Dermis blood vessel endothelial cell (primary cell): ENCODE measurements at regions not wholly inside any gene's neighbourhood (a gene's known extent, or its start where the extent isn't known, plus 50 kb on each side); places are given as distances from the start of the nearest gene placed in this dataset.

Source experiments
- DNase-seq: peaks from one replicate; pipeline ENCODE4 v3.0.0; 2010

DNA sequence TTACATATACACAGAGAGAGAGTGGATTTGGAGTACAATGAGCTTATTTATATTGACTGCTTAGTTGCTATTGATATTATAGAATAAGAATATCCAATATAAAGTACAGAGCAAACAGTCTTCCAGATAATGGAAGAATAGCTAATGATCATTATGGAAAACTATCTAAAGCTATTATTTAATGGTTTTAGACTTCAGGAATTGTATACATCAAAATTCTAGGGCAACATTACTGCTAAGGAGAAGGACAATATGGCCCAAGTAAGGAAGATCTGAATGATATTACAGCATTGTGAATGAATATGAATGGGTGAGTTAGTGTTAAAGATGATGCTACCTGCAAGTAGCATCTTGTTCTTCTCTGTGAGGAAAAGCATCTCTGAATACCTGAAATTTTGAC lies 604.2 kb upstream of the PCDH20 start:
- no peak for DNase-seq

- DNase-seq: no peak
These were observed 598.6 kb upstream of the PCDH20 start for GRCh38 chr13:62014299-62014698.

DNA sequence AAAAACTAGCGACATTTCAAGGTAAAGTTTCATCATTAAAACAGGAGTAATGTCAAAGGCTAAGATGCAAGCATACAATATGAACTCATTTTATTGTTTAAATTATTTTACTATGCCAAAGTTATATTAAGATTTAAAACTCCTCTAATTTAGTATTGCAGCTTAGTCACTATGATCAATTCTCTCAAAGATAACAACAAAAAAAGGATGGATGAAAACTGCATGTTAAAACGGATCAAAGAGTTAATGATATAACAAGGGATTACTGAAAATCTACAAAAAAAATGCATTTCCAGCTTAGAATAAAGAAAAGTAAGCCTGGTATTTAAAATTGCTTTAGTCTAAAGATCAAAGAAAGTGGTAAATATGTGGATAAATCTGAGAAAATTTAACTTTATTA lies 587.8 kb upstream of the PCDH20 start:
- DNase-seq: no peak

DNA sequence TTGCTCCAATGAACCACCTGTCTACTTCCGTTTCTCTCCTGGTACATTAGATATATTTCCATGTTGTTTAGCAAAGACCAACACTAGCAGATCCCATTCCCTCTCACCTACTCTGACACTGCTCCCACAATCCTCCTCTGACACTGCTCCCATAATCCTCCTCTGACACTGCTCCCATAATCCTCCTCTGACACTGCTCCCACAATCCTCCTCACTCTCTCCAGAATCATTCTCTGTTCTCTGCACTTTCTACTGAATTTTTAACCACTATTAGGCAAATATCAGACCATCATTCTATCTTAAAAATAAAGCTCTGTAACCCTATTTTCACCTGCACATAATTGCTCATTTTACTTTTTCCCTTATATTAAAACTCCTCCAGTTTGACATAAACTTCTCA lies 578.5 kb upstream of the PCDH20 start:
- no peak for DNase-seq

- DNase-seq: no peak
These were observed 574.3 kb upstream of the PCDH20 start for GRCh38 chr13:61989978-61990377.

GRCh38 chr13:61988810-61989209 lies 573.2 kb upstream of the PCDH20 start:
- no peak for DNase-seq

- no peak for DNase-seq
These were observed 559.4 kb upstream of the PCDH20 start for GRCh38 chr13:61975001-61975400.

DNA sequence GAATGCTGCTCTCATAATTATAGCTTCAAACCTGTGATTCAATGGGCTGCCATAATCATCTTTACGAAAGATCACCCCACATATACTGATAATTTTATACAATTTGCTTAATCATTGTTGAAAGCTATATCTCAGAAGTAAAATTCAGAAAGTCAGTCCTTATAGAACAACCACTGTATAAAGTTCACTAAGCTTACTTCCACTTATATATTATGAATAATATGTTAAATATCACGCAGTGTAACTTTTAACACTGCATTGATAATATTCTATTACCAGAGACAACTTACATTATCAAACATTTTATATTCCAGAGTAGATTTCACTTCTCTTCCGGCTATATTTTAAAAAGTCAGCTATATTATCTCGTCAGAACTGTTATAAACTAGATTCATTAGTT lies 550.1 kb upstream of the PCDH20 start:
- no peak for DNase-seq

DNA sequence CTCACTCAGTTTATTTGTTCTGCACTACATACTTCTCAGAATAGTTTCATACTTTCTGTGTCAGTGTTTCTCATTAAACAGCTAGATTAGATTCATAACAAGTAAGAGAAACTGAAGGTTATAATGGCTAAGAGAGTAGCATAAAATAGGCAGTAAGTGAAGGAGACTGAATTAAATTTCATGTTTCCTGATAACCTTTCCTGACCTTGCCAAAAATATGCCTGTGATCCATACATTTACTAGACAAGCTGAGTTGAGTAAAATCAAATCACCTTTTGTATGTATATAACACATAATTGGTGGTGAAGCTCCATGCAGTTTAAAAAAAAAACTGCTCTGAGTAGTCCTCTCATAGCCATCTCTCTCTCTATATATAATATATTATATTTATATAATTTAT lies 545.3 kb upstream of the PCDH20 start:
- DNase-seq: no peak

DNA sequence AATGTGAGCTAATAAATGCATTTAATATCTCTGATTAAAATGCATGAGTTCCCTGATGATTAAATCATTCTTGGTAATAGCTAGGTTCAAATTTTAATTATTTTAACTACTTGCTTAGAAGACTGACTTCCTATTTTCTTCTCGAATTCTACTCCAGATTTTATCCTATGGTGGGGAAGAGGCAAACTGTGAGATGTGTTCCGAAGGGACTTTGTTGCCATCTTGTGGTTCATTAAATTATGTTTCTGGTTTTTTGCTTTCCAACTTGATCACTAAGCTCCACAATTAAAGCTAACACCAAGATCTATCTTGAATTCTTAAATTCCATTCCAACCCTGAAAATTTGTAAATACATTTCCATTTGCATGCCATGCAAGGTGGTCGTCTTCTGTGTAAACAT lies 538.4 kb upstream of the PCDH20 start:
- DNase-seq: no peak

- no peak for DNase-seq
These were observed 535.2 kb upstream of the PCDH20 start for GRCh38 chr13:61950828-61951227.

- DNase-seq: no peak
These were observed 528.8 kb upstream of the PCDH20 start for GRCh38 chr13:61944329-61944929.

- DNase-seq: no peak
These were observed 520.1 kb upstream of the PCDH20 start for GRCh38 chr13:61935710-61936109.

DNA sequence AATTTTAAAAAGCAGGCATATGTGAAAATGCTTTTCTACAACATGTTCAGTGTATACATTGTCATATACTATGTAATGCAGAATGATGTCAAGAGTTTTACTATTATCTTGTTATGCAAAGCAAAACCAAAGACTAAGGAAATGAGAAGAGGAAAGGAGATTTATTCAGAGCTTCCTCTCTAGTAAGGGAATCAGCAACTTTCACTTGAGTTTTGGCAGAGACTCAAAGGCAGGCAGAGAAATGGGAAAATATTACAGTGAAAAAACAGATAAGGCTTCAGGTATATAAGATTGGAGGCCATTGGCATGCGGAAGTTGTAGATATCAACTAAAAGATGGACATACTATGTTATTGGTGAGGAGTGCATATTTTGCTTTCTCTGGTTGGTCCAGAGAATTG lies 512.0 kb upstream of the PCDH20 start:
- DNase-seq: no peak

DNA sequence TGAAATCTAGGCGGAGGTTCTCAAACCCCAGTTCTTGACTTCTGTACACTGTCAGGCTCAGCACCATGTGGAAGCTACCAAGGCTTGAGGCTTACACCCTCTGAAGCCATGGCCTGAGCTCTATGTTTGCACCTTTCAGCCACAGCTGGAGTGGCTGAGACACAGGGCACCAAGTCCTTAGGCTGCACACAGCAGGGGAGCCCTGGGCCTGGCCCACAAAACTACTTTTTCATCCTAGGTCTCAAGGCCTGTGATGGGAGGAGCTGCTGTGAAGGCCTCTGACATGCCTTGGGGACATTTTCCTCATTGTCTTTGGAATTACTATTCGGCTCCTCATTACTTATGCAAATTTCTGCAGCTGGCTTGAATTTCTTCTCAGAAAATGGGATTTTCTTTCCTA lies 503.2 kb upstream of the PCDH20 start:
- DNase-seq: no peak

- DNase-seq: no peak
These were observed 500.8 kb upstream of the PCDH20 start for GRCh38 chr13:61916483-61916882.

GRCh38 chr13:61913183-61913582 lies 497.5 kb upstream of the PCDH20 start:
- DNase-seq: no peak

GRCh38 chr13:61908906-61909615 lies 493.4 kb upstream of the PCDH20 start:
- DNase-seq: no peak

GRCh38 chr13:61905054-61905453 lies 489.4 kb upstream of the PCDH20 start:
- DNase-seq: no peak

DNA sequence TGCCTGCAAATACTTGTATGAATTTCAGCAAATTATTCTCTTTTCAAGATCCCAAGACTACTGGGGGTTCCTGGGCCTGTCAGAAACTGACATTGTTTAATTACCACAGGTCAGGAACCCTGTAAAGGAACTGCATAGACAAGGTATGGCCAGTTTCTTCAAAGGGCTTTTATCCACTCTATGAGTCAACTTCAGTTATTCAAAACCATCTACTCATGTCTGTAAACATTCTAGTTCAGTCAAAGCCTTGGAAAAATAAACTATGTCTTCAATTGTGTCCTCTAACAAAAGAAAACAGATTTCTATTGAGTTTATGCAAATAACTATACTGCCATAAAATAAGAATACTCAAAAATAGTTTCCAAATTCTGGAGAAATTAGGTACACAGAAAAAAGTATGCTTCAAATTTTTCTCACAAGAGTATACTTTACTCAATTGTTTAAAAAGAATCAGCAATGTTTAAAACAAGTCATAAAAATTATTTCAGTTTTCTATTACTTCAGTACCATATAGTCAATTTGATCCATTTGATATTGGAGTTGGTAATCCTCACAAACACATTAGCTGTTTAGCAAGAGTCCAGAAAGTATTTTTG lies 486.4 kb upstream of the PCDH20 start:
- DNase-seq: no peak

GRCh38 chr13:61900033-61900432 lies 484.4 kb upstream of the PCDH20 start:
- DNase-seq: no peak

- no peak for DNase-seq
These were observed 482.6 kb upstream of the PCDH20 start for GRCh38 chr13:61898207-61898606.

- no peak for DNase-seq
These were observed 475.8 kb upstream of the PCDH20 start for GRCh38 chr13:61891401-61891800.

DNA sequence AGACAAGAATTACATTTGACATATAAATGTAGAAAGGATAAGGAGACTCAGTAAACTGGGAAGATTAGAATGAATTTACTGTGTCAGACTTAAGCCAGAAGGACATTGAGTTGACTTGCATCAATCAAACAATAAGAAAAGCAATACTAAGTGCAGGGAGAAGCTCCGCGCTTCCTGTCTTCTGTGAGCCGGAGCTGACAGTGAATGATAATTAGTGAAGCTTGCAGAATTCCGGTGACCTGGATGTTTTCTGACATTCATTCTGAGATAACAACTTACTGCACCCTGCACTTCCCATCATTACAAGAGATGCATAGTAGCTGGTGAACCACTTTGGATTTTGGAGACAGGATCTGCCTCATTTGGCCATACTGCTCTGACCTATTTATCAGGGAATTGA lies 469.2 kb upstream of the PCDH20 start:
- DNase-seq: no peak
